Adrenal gland (tissue), 5 donors: ENCODE measurements at regions not wholly inside any gene's neighbourhood (a gene's known extent, or its start where the extent isn't known, plus 50 kb on each side); places are given as distances from the start of the nearest gene placed in this dataset.

Source experiments
- POLR2A ChIP-seq, 2 donors: fragments of 450-650 bp; IDR thresholded peaks; one replicate each; pipeline ENCODE4 v1.6.1; 2017; ENCODE audit warnings: antibody characterized with exemption in 2 of 2, mild to moderate bottlenecking in 2 of 2, moderate library complexity in 1 of 2
- TF ChIP-seq, protein P1 (sequence below), 6 experiments: fragments of 450-650 bp in 4 of 6; fragments of 200-600 bp in 2 of 6; sonication (generic) in 1 of 6; IDR thresholded peaks; 1 replicate in 5 of 6; 2 replicates in 1 of 6; pipeline versions ENCODE4 v1.5.1 to v1.8.0; 2016 to 2021; ENCODE audit warnings: antibody characterized with exemption in 6 of 6, mild to moderate bottlenecking in 2 of 6, moderate library complexity in 1 of 6
- donor health status: DM: no; HTN: no; CAD: no.

GRCh38 chr11:91802475-91802874 lies 422.1 kb upstream of the FAT3 start:
- TF ChIP-seq, protein P1, sequence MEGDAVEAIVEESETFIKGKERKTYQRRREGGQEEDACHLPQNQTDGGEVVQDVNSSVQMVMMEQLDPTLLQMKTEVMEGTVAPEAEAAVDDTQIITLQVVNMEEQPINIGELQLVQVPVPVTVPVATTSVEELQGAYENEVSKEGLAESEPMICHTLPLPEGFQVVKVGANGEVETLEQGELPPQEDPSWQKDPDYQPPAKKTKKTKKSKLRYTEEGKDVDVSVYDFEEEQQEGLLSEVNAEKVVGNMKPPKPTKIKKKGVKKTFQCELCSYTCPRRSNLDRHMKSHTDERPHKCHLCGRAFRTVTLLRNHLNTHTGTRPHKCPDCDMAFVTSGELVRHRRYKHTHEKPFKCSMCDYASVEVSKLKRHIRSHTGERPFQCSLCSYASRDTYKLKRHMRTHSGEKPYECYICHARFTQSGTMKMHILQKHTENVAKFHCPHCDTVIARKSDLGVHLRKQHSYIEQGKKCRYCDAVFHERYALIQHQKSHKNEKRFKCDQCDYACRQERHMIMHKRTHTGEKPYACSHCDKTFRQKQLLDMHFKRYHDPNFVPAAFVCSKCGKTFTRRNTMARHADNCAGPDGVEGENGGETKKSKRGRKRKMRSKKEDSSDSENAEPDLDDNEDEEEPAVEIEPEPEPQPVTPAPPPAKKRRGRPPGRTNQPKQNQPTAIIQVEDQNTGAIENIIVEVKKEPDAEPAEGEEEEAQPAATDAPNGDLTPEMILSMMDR (IDR thresholded peaks at IDR 0.05), result no peak
- TF ChIP-seq POLR2A (IDR thresholded peaks at IDR 0.05), result no peak
